Esophagus muscularis mucosa (tissue), 4 donors: ENCODE measurements at regions not wholly inside any gene's neighbourhood (a gene's known extent, or its start where the extent isn't known, plus 50 kb on each side); places are given as distances from the start of the nearest gene placed in this dataset.

Experiments used
- DNase-seq: peaks from one replicate; pipeline ENCODE4 v3.0.0-alpha.2; 2017; ENCODE audit errors: extremely low spot score
- H3K27ac ChIP-seq, 4 donors: fragments of 200-600 bp; sonication (generic); replicated peaks in 1 of 4; 1 replicate in 3 of 4; 2 replicates in 1 of 4; pipeline ENCODE4 v1.5.1; 2016 to 2019; ENCODE audit warnings: mild to moderate bottlenecking in 1 of 4
- H3K27me3 ChIP-seq, 4 donors: fragments of 200-600 bp; sonication (generic); one replicate each; pipeline versions ENCODE4 v1.5.1 to v1.6.0; 2016 to 2019
- H3K36me3 ChIP-seq, 4 donors: fragments of 200-600 bp; sonication (generic); one replicate each; pipeline ENCODE4 v1.5.1; 2016 to 2019
- H3K4me1 ChIP-seq, 4 donors: fragments of 200-600 bp; sonication (generic); one replicate each; pipeline ENCODE4 v1.5.1; 2016 to 2019
- H3K4me3 ChIP-seq, 4 donors: fragments of 200-600 bp; sonication (generic); 1 replicate in 2 of 4; 2 replicates in 2 of 4; pipeline ENCODE4 v1.5.1; 2016 to 2019; ENCODE audit warnings: mild to moderate bottlenecking in 4 of 4, moderate library complexity in 1 of 4
- H3K9me3 ChIP-seq, 4 donors: fragments of 200-600 bp; sonication (generic); 1 replicate in 3 of 4; 2 replicates in 1 of 4; pipeline ENCODE4 v1.5.1; 2016 to 2019
- EP300 ChIP-seq: sonication (generic); formaldehyde crosslinking; IDR thresholded peaks from one replicate; pipeline ENCODE4 v1.6.1; 2017; ENCODE audit warnings: antibody characterized with exemption
- POLR2A ChIP-seq: fragments of 450-650 bp; IDR thresholded peaks from one replicate; pipeline ENCODE4 v1.6.1; 2017; ENCODE audit warnings: antibody characterized with exemption, moderate library complexity, mild to moderate bottlenecking, low read depth
- POLR2AphosphoS5 ChIP-seq, 2 donors: sonication (generic); formaldehyde crosslinking; IDR thresholded peaks; one replicate each; pipeline ENCODE4 v1.6.1; 2017; ENCODE audit warnings: antibody characterized with exemption in 2 of 2
- WGBS: methylation state at CpG from one replicate; pipeline ENCODE4 v1.1.5; 2018; 5-methylcytosine and 5-hydroxymethylcytosine counted together
- intact Hi-C: fragments of 100-400 bp; cut with DNase I; formaldehyde crosslinking; loops from one replicate; pipeline ENCODE4 v1.15.1; 2023
- TF ChIP-seq, protein P1 (sequence below), 3 experiments: fragments of 200-600 bp in 2 of 3; fragments of 450-650 bp in 1 of 3; sonication (generic) in 2 of 3; IDR thresholded peaks; one replicate each; pipeline ENCODE4 v1.5.1; 2017 to 2019; ENCODE audit warnings: antibody characterized with exemption in 3 of 3, mild to moderate bottlenecking in 2 of 3, moderate library complexity in 1 of 3

DNA sequence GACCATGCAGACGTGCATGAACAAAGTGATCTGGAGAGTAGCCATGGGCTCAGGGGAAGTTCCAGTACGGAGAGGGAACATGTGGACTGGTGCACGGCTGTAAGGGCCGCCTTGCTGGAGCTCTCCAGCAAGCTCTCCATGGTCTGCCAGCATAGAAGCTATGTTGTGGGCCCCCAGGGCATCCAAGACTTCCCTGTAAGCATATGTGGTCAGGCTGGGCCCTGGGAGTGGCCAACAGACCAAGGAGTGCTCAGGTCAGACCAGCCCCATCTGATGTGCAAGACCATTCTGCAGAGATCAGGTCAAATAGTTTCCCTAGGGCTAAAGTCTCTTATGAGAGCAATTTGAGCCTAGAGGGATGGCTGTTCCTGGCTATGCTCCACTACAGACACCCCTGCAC, 110.1 kb upstream of the DAZL start:
- H3K27me3 ChIP-seq, result no peaks in the 10 kb centered on the region
- H3K4me3 ChIP-seq, result no peak overlapping the region
- no peaks in the 10 kb centered on the region for H3K4me1 ChIP-seq
- WGBS, result 100% methylated on average over 2 of the region's 4 CpGs
- peaks cover 0 to 16% (median 3%) of the 10 kb centered on the region in 4 donors for H3K9me3 ChIP-seq
- no peaks in the 10 kb centered on the region for H3K36me3 ChIP-seq
- TF ChIP-seq POLR2A, result no peak
- TF ChIP-seq EP300, result no peak
- no peak overlapping the region for H3K27ac ChIP-seq
- intact Hi-C loops, result no loop called here
- no peak for DNase-seq

DNA sequence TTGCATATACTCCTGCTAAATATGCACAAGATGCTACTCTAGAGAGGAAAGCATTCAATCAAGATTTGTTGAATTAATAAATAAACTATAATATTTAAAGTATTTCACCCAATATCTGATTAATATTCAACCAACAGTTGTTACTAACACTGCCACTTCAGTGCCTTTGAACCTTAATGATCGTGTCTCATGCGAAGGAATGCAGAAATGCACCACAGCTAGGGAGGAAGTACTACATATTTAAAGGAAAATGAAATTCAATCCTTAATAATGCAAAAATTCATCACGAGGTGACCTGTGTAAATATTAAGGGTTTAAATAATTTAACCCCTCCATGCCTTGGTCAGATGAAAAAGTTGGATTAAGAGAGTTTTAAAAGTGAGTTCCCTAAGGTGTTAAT, 114.2 kb upstream of the DAZL start:
- Histone ChIP-seq H3K36me3 (no peaks in the 10 kb centered on the region), H3K4me3 (no peak overlapping the region), H3K9me3 (no peaks in the 10 kb centered on the region), H3K4me1 (no peaks in the 10 kb centered on the region), H3K27ac (no peak overlapping the region), H3K27me3 (no peaks in the 10 kb centered on the region)
- intact Hi-C loops, result no loop called here
- DNase-seq, result no peak
- TF ChIP-seq POLR2AphosphoS5 (IDR thresholded peaks at IDR 0.05), result no peak
- TF ChIP-seq EP300, result no peak
- 74% methylated on average over 3 of the region's 3 CpGs for WGBS

DNA sequence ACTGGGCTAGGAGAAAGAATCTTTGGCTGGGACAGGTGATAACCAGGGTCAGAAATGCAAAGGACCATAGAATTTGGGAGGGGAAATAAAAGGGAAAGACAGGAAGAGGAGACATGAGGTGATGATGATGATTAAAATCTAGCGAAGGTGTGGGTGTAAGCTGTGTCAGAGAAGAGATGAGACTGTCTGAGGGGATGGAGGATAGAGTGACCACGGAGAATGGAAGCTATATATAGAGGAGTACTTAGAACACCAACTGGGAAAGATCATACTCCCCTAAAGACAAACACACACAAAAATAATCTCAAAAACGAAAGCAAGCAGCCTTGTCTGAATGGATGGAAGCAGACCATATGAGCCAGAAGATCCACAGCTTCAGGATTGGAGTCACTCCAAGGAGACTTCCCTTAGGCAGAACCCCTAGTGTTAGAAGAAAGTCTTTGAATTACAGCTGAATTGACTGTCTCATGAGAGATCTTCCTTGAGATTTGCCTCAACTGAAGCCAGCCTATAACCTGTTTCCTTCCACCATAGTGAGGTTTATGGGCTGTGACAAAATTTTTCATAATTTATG, 115.2 kb upstream of the DAZL start:
- H3K4me3 ChIP-seq, result no peak overlapping the region
- no peak overlapping the region for H3K27ac ChIP-seq
- H3K27me3 ChIP-seq, result no peaks in the 10 kb centered on the region
- DNase-seq, result no peak
- no peaks in the 10 kb centered on the region for H3K36me3 ChIP-seq
- WGBS, result 63% methylated on average over 3 of the region's 3 CpGs
- intact Hi-C loops, result no loop called here
- no peaks in the 10 kb centered on the region for H3K9me3 ChIP-seq
- no peak for TF ChIP-seq EP300
- no peak for TF ChIP-seq POLR2A
- TF ChIP-seq, protein P1, sequence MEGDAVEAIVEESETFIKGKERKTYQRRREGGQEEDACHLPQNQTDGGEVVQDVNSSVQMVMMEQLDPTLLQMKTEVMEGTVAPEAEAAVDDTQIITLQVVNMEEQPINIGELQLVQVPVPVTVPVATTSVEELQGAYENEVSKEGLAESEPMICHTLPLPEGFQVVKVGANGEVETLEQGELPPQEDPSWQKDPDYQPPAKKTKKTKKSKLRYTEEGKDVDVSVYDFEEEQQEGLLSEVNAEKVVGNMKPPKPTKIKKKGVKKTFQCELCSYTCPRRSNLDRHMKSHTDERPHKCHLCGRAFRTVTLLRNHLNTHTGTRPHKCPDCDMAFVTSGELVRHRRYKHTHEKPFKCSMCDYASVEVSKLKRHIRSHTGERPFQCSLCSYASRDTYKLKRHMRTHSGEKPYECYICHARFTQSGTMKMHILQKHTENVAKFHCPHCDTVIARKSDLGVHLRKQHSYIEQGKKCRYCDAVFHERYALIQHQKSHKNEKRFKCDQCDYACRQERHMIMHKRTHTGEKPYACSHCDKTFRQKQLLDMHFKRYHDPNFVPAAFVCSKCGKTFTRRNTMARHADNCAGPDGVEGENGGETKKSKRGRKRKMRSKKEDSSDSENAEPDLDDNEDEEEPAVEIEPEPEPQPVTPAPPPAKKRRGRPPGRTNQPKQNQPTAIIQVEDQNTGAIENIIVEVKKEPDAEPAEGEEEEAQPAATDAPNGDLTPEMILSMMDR (IDR thresholded peaks at IDR 0.05), result no peak
- TF ChIP-seq POLR2AphosphoS5 (IDR thresholded peaks at IDR 0.05), result no peak
- no peaks in the 10 kb centered on the region for H3K4me1 ChIP-seq

DNA sequence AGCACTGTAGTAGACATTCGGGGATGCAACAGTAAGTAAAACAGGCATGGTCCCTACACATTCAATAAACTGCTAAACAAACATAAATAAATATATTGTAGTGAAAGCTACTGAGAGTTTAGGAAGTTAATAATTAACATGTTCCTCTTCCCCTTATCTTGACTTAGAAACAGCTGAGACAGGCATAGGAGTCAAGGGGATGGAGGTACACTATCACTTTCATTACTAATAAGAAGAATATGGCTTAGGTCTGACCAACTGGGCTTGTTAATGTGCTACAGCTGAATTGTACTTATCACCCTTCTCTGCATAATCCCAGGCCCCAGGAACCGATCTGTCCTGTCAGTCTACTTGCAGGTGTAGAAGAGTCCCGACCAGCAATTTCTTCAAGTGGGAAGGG, 116.3 kb upstream of the DAZL start:
- WGBS, result 94% methylated on average over 3 of the region's 3 CpGs
- Histone ChIP-seq H3K27me3 (no peaks in the 10 kb centered on the region), H3K4me3 (no peak overlapping the region), H3K36me3 (no peaks in the 10 kb centered on the region), H3K27ac (no peak overlapping the region), H3K9me3 (peaks cover 0 to 10% (median 3%) of the 10 kb centered on the region in 4 donors), H3K4me1 (no peaks in the 10 kb centered on the region)
- TF ChIP-seq POLR2A (no peak), POLR2AphosphoS5 (IDR thresholded peaks at IDR 0.05) (no peak), EP300 (no peak)
- intact Hi-C loops, result no loop called here
- DNase-seq, result no peak

DNA sequence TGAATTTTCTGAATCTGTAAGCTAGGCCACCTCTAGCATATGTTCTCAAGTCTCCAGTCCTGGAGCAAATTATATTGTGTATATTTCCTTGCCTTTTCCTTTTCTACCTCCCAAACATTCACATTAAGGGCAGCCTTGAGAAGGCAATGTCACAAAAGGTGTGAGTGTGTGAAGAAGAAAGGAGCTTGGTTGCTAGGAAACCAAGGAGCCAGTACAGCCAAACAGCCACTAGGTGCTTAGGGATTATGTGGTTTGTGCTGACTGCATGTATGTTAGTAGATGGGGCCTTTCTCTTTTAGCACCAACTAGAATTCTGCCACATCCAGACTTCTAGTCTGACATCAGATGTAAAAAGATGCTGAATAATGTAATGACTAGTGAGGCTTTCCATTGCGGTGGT, 118.8 kb upstream of the DAZL start:
- 94% methylated on average over 1 of the region's 1 CpG for WGBS
- no peaks in the 10 kb centered on the region for H3K36me3 ChIP-seq
- H3K27me3 ChIP-seq, result no peaks in the 10 kb centered on the region
- H3K9me3 ChIP-seq, result peaks cover 0 to 11% (median 3%) of the 10 kb centered on the region in 4 donors
- H3K4me3 ChIP-seq, result no peak overlapping the region
- H3K4me1 ChIP-seq, result no peaks in the 10 kb centered on the region
- no peak for DNase-seq
- no peak overlapping the region for H3K27ac ChIP-seq
- intact Hi-C loops, result no loop called here
- TF ChIP-seq POLR2A (no peak), EP300 (no peak), POLR2AphosphoS5 (IDR thresholded peaks at IDR 0.05) (no peak)
- TF ChIP-seq, protein P1 (IDR thresholded peaks at IDR 0.05), result no peak

DNA sequence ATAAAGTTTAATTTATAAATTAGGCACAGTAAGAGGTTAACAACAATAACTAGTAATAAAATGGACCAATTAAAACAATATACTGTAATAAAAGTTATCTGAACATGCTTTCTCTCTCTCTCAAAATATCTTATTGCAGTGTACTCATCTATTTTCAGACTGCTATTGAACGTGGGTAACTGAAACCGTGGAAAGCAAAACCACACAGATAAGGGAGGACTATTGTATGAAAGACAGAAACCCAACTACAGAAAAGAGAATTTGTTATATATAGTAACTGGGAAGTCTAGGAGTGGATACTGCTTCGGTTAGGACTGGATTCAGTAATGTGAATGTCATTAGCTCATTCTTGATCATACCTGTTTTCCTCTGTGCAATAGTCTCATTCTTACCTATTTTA, 119.3 kb upstream of the DAZL start:
- whole genome bisulfite sequencing, result 60% methylated on average over 3 of the region's 3 CpGs
- H3K27ac ChIP-seq, result no peak overlapping the region
- intact Hi-C loops, result no loop called here
- no peaks in the 10 kb centered on the region for H3K36me3 ChIP-seq
- H3K4me3 ChIP-seq, result no peak overlapping the region
- DNase-seq, result no peak
- TF ChIP-seq POLR2A, result no peak
- TF ChIP-seq, protein P1 (IDR thresholded peaks at IDR 0.05), result no peak
- no peak for TF ChIP-seq POLR2AphosphoS5 (IDR thresholded peaks at IDR 0.05)
- no peak for TF ChIP-seq EP300
- H3K4me1 ChIP-seq, result no peaks in the 10 kb centered on the region
- no peaks in the 10 kb centered on the region for H3K27me3 ChIP-seq
- H3K9me3 ChIP-seq, result peaks cover 0 to 11% (median 3%) of the 10 kb centered on the region in 4 donors
